Lung (tissue), 11 donors: ENCODE measurements at regions not wholly inside any gene's neighbourhood (a gene's known extent, or its start where the extent isn't known, plus 50 kb on each side); places are given as distances from the start of the nearest gene placed in this dataset.

Source experiments
- ATAC-seq: fragments of 200-7000 bp; cut with Tn5 transposase; one replicate; pipeline ENCODE4 v1.9.1; 2020; ENCODE audit warnings: moderate number of reproducible peaks; ENCODE audit not compliant: insufficient read depth, low FRiP score
- DNase-seq, 3 donors: peaks; one replicate each; pipeline ENCODE4 v3.0.0-alpha.2; 2013 to 2017
- H3K27ac ChIP-seq, 2 donors: one replicate each; pipeline ENCODE4 v1.5.1; 2013; ENCODE audit warnings: mild to moderate bottlenecking in 2 of 2, moderate library complexity in 2 of 2, control low read depth in 1 of 2, inconsistent platforms in 1 of 2, low read depth in 1 of 2, low read length in 1 of 2
- H3K27me3 ChIP-seq, 3 donors: one replicate each; pipeline ENCODE4 v1.5.1; 2013; ENCODE audit warnings: low read length in 2 of 3; ENCODE audit not compliant: control insufficient read depth in 3 of 3, insufficient read depth in 3 of 3
- H3K36me3 ChIP-seq, 4 donors: one replicate each; pipeline ENCODE4 v1.5.1; 2013; ENCODE audit warnings: low read length in 4 of 4, mild to moderate bottlenecking in 1 of 4, moderate library complexity in 1 of 4; ENCODE audit not compliant: control insufficient read depth in 4 of 4, insufficient read depth in 4 of 4
- H3K4me1 ChIP-seq, 5 donors: one replicate each; pipeline ENCODE4 v1.5.1; 2013; ENCODE audit warnings: low read length in 5 of 5, mild to moderate bottlenecking in 2 of 5, moderate library complexity in 1 of 5; ENCODE audit not compliant: control insufficient read depth in 5 of 5, insufficient read depth in 5 of 5
- H3K4me3 ChIP-seq: one replicate; pipeline ENCODE4 v1.5.1; 2013; ENCODE audit warnings: mild to moderate bottlenecking, control low read depth, moderate library complexity
- H3K9ac ChIP-seq, 2 donors: one replicate each; pipeline ENCODE4 v1.5.1; 2013; ENCODE audit warnings: low read length in 2 of 2, control low read depth in 1 of 2; ENCODE audit not compliant: insufficient read depth in 1 of 2
- H3K9me3 ChIP-seq, 4 donors: one replicate each; pipeline ENCODE4 v1.5.1; 2013; ENCODE audit warnings: low read length in 3 of 4, mild to moderate bottlenecking in 1 of 4, moderate library complexity in 1 of 4; ENCODE audit not compliant: control insufficient read depth in 4 of 4, insufficient read depth in 3 of 4
- CTCF ChIP-seq: IDR thresholded peaks from 2 replicates; pipeline ENCODE4 v1.5.1; 2012; ENCODE audit warnings: mild to moderate bottlenecking; ENCODE audit errors: control extremely low read depth, extremely low read depth
- WGBS, 2 donors: extraction: QIAGEN DNeasy Blood & Tissue Kit; methylation state at CpG; one replicate each; pipeline ENCODE4 v1.1.7; 2013; 5-methylcytosine and 5-hydroxymethylcytosine counted together
- donor health status: control.
- donor health status: control.
- donor health status: Bipolar disorder and iron deficiency.
- donor health status: healthy.
- donor health status: DM: yes; HTN: yes; CAD: no.

- no peaks in the 10 kb centered on the region for H3K36me3 ChIP-seq
- peaks cover 0 to 7% (median 4%) of the 10 kb centered on the region in 3 donors for H3K27me3 ChIP-seq
- H3K9me3 ChIP-seq, result peaks cover 0 to 11% (median 0%) of the 10 kb centered on the region in 4 donors
- no peak overlapping the region for H3K27ac ChIP-seq
- TF ChIP-seq CTCF, result no peak
- H3K4me1 ChIP-seq, result no peaks in the 10 kb centered on the region
- 88% methylated on average over 1 of the region's 1 CpG for WGBS, 2 donors
- no peak overlapping the region for H3K4me3 ChIP-seq
- no peak overlapping the region for H3K9ac ChIP-seq
- ATAC-seq, result no peak
- DNase-seq, result no peak
These were observed 115.6 kb upstream of the IRX4 start for GRCh38 chr5:1998348-1998669.

GRCh38 chr5:1997640-1998347 lies 115.1 kb upstream of the IRX4 start:
- no peak for ATAC-seq
- 66 to 80% methylated on average over 6 of the region's 6 CpGs for WGBS, 2 donors

GRCh38 chr5:1995491-1995890 lies 112.8 kb upstream of the IRX4 start:
- no peak for TF ChIP-seq CTCF
- Histone ChIP-seq H3K9me3 (peaks cover 0 to 10% (median 1%) of the 10 kb centered on the region in 4 donors), H3K4me1 (no peaks in the 10 kb centered on the region), H3K4me3 (no peak overlapping the region), H3K27me3 (peaks cover 0 to 4% (median 4%) of the 10 kb centered on the region in 3 donors), H3K36me3 (no peaks in the 10 kb centered on the region), H3K9ac (no peak overlapping the region), H3K27ac (no peak overlapping the region)
- ATAC-seq (no peak), DNase-seq (no peak)
- 80 to 84% methylated on average over 5 of the region's 5 CpGs for WGBS, 2 donors

More at GRCh38 chr5:1997640-1998347, 115.1 kb upstream of the IRX4 start:
- Histone ChIP-seq H3K9me3 (peaks cover 0 to 12% (median 0%) of the 10 kb centered on the region in 4 donors), H3K36me3 (no peaks in the 10 kb centered on the region), H3K27ac (no peak overlapping the region), H3K4me1 (no peaks in the 10 kb centered on the region), H3K4me3 (no peak overlapping the region), H3K9ac (no peak overlapping the region), H3K27me3 (peaks cover 0 to 7% (median 4%) of the 10 kb centered on the region in 3 donors)
- no peak for TF ChIP-seq CTCF
- no peak for DNase-seq

- WGBS, 2 donors, result 74 to 84% methylated on average over 5 of the region's 5 CpGs
- TF ChIP-seq CTCF, result no peak
- Histone ChIP-seq H3K27ac (no peak overlapping the region), H3K36me3 (no peaks in the 10 kb centered on the region), H3K9me3 (peaks cover 0 to 6% (median 3%) of the 10 kb centered on the region in 4 donors), H3K4me1 (no peaks in the 10 kb centered on the region), H3K27me3 (peaks cover 0 to 8% (median 0%) of the 10 kb centered on the region in 3 donors), H3K4me3 (no peak overlapping the region), H3K9ac (no peak overlapping the region)
- ATAC-seq, result no peak
- DNase-seq, result no peak
These were observed 104.7 kb upstream of the IRX4 start for GRCh38 chr5:1987471-1987870.
